ENCODE measurements at regions not wholly inside any gene's neighbourhood (a gene's known extent, or its start where the extent isn't known, plus 50 kb on each side); places are given as distances from the start of the nearest gene placed in this dataset.
"Not testable (repeated sequence)": the region's sequence is repeated elsewhere in the genome, so short reads cannot be mapped to it uniquely, and the experiment has no call there.

GRCh38 chr10:57053530-57053929 lies 692.5 kb upstream of the ZWINT start:
- intact Hi-C loops (cut with DNase I; ENCODE audit: low total_unique reads) = no loop called here
- no peak overlapping the region for H3K4me3 ChIP-seq

DNA sequence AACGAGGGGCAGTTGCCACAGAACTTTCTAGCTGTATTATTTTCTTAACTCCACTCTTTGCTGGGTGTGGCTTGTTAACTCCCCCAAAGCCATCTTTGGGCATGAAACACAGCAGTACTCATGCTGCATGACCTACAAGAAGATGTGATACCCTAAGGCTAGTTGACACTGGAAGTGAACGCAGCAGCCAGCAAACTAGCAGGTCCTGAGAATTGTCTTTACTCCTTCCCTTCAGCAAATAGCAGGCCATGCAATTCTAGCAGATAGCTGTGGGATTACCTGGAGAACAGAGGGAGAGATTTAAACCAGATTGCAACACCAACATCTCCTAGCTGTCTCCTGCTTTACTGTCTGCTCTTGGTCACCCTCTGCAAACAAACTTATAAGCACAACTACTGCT lies 688.0 kb upstream of the ZWINT start:
- intact Hi-C loops (cut with DNase I; ENCODE audit: low total_unique reads) = no loop called here
- peaks cover 0 to 26% (median 17%) of the 10 kb centered on the region in 4 donors for H3K9me3 ChIP-seq
- H3K4me1 ChIP-seq = no peaks in the 10 kb centered on the region
- no peak overlapping the region for H3K4me3 ChIP-seq
- TF ChIP-seq CTCF (IDR thresholded peaks at IDR 0.05) (no peak), EP300 (IDR thresholded peaks at IDR 0.05) (no peak), POLR2A (IDR thresholded peaks at IDR 0.05) (no peak), POLR2AphosphoS5 (IDR thresholded peaks at IDR 0.05) (no peak)
- no peaks in the 10 kb centered on the region for H3K36me3 ChIP-seq
- no peak overlapping the region for H3K27ac ChIP-seq
- no peaks in the 10 kb centered on the region for H3K27me3 ChIP-seq
- WGBS, 5 donors = 30 to 69% (median 47%) methylated on average over 2 of the region's 2 CpGs
- no peak for DNase-seq

More at GRCh38 chr10:57053530-57053929, 692.5 kb upstream of the ZWINT start:
- TF ChIP-seq EP300 (IDR thresholded peaks at IDR 0.05) (no peak), POLR2A (IDR thresholded peaks at IDR 0.05) (no peak), CTCF (IDR thresholded peaks at IDR 0.05) (no peak), POLR2AphosphoS5 (IDR thresholded peaks at IDR 0.05) (no peak)
- 77 to 91% (median 89%) methylated on average over 4 to 6 of the region's 6 CpGs for WGBS, 5 donors
- Histone ChIP-seq H3K36me3 (no peaks in the 10 kb centered on the region), H3K27ac (no peak overlapping the region), H3K27me3 (no peaks in the 10 kb centered on the region), H3K9me3 (peaks cover 0 to 36% (median 19%) of the 10 kb centered on the region in 4 donors), H3K4me1 (no peaks in the 10 kb centered on the region)
- DNase-seq = no peak

- Histone ChIP-seq H3K4me3 (no peak overlapping the region), H3K27me3 (no peaks in the 10 kb centered on the region), H3K36me3 (no peaks in the 10 kb centered on the region), H3K4me1 (no peaks in the 10 kb centered on the region), H3K9me3 (no peaks in the 10 kb centered on the region), H3K27ac (no peak overlapping the region)
- no peak for TF ChIP-seq POLR2AphosphoS5 (IDR thresholded peaks at IDR 0.05)
- TF ChIP-seq CTCF (IDR thresholded peaks at IDR 0.05) = no peak
- TF ChIP-seq POLR2A (IDR thresholded peaks at IDR 0.05) = no peak
- no peak for TF ChIP-seq EP300 (IDR thresholded peaks at IDR 0.05)
- 65 to 74% (median 73%) methylated on average over 2 of the region's 2 CpGs for WGBS, 5 donors
- intact Hi-C loops (cut with DNase I; ENCODE audit: low total_unique reads) = no loop called here
- no peak for DNase-seq
These were observed 677.5 kb upstream of the ZWINT start for GRCh38 chr10:57038531-57038930.

- TF ChIP-seq POLR2AphosphoS5 (IDR thresholded peaks at IDR 0.05) = no peak
- no peak for TF ChIP-seq CTCF (IDR thresholded peaks at IDR 0.05)
- no peak for TF ChIP-seq EP300 (IDR thresholded peaks at IDR 0.05)
- no peak for TF ChIP-seq POLR2A (IDR thresholded peaks at IDR 0.05)
- 74 to 83% (median 79%) methylated on average over 2 of the region's 2 CpGs for WGBS, 5 donors
- intact Hi-C loops (cut with DNase I; ENCODE audit: low total_unique reads) = no loop called here
These were observed 674.3 kb upstream of the ZWINT start for GRCh38 chr10:57035310-57035709.

GRCh38 chr10:57032301-57032700 lies 671.2 kb upstream of the ZWINT start:
- H3K27me3 ChIP-seq; H3K27ac ChIP-seq; H3K4me1 ChIP-seq; intact Hi-C loops (cut with DNase I; ENCODE audit: low total_unique reads); DNase-seq; H3K4me3 ChIP-seq; H3K36me3 ChIP-seq: not testable (repeated sequence)
- H3K9me3 ChIP-seq = peaks cover 5 to 26% (median 22%) of the 10 kb centered on the region in 4 donors
- WGBS, 5 donors = 71 to 80% (median 76%) methylated on average over 5 of the region's 5 CpGs

More at GRCh38 chr10:57035310-57035709, 674.3 kb upstream of the ZWINT start:
- no peak for DNase-seq
- H3K36me3 ChIP-seq = no peaks in the 10 kb centered on the region
- peaks cover 5 to 26% (median 20%) of the 10 kb centered on the region in 4 donors for H3K9me3 ChIP-seq
- no peak overlapping the region for H3K27ac ChIP-seq
- H3K27me3 ChIP-seq = no peaks in the 10 kb centered on the region
- H3K4me3 ChIP-seq = no peak overlapping the region
- H3K4me1 ChIP-seq = no peaks in the 10 kb centered on the region

Measured in stomach (tissue), 8 donors.